ENCODE measurements at regions not wholly inside any gene's neighbourhood (a gene's known extent, or its start where the extent isn't known, plus 50 kb on each side); places are given as distances from the start of the nearest gene placed in this dataset.

- Histone ChIP-seq H3K27ac (no peak overlapping the region), H3K4me3 (no peak overlapping the region)
- no peak for TF ChIP-seq CTCF (IDR thresholded peaks at IDR 0.05)
- DNase-seq (ENCODE audit: low spot score) = no peak
Measured at GRCh38 chr4:111755571-111755970, 389.7 kb upstream of the FAM241A start.

- Histone ChIP-seq H3K27ac (peak overlapping the region in 1 of 2 donors; percentile 6), H3K4me3 (no peak overlapping the region)
- TF ChIP-seq CTCF (IDR thresholded peaks at IDR 0.05) = no peak
- DNase-seq (ENCODE audit: low spot score) = no peak
Measured at GRCh38 chr4:111761531-111761930, 383.7 kb upstream of the FAM241A start.

- H3K27ac ChIP-seq = no peak overlapping the region
- no peak for TF ChIP-seq CTCF (IDR thresholded peaks at IDR 0.05)
- DNase-seq (ENCODE audit: low spot score) = no peak
- no peak overlapping the region for H3K4me3 ChIP-seq
Measured at GRCh38 chr4:111770514-111770913, 374.7 kb upstream of the FAM241A start.

GRCh38 chr4:111773858-111774257 lies 371.4 kb upstream of the FAM241A start:
- no peak overlapping the region for H3K4me3 ChIP-seq
- no peak for TF ChIP-seq CTCF (IDR thresholded peaks at IDR 0.05)
- H3K27ac ChIP-seq = no peak overlapping the region
- no peak for DNase-seq (ENCODE audit: low spot score)

GRCh38 chr4:111775556-111776297 lies 369.5 kb upstream of the FAM241A start:
- no peak for DNase-seq (ENCODE audit: low spot score)
- TF ChIP-seq CTCF (IDR thresholded peaks at IDR 0.05) = no peak
- no peak overlapping the region for H3K27ac ChIP-seq
- no peak overlapping the region for H3K4me3 ChIP-seq

GRCh38 chr4:111776561-111776960 lies 368.7 kb upstream of the FAM241A start:
- Histone ChIP-seq H3K27ac (no peak overlapping the region), H3K4me3 (no peak overlapping the region)
- DNase-seq (ENCODE audit: low spot score) = no peak
- TF ChIP-seq CTCF (IDR thresholded peaks at IDR 0.05) = no peak

GRCh38 chr4:111778543-111778942 lies 366.7 kb upstream of the FAM241A start:
- Histone ChIP-seq H3K4me3 (no peak overlapping the region), H3K27ac (no peak overlapping the region)
- no peak for DNase-seq (ENCODE audit: low spot score)
- TF ChIP-seq CTCF (IDR thresholded peaks at IDR 0.05) = no peak
